Medulla oblongata (tissue), 1 donor: ENCODE measurements at regions not wholly inside any gene's neighbourhood (a gene's known extent, or its start where the extent isn't known, plus 50 kb on each side); places are given as distances from the start of the nearest gene placed in this dataset.

Source experiments
- DNase-seq: peaks from one replicate; pipeline ENCODE4 v3.0.0-alpha.2; 2015; ENCODE audit errors: extremely low spot score

- DNase-seq, result no peak
Observed at GRCh38 chr11:43575913-43576310, 104.6 kb upstream of the HSD17B12 start.

DNA sequence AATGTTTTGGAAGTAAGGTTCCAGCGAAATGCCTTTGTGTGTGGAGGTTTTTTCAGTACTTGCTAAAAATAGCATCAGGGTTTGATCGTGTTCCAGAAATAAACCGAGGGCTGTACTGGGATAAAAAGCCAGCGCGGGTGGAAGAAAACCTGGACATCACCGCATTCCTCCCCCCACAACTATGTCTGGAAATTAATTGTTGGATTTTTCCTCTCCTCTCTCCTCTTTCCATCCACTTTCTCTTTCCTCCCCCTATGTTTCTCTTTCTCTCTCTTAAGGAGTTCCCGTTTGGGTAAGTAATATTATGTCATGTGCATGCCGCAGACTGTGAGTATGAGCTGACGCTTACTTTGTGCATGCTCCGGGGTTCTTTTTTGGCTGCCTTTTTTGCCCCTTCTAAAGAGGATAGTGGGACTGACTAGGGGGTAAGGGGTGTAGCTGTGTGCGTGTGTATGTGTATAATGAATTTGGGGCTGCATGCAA lies 104.2 kb upstream of the HSD17B12 start:
- no peak for DNase-seq

DNA sequence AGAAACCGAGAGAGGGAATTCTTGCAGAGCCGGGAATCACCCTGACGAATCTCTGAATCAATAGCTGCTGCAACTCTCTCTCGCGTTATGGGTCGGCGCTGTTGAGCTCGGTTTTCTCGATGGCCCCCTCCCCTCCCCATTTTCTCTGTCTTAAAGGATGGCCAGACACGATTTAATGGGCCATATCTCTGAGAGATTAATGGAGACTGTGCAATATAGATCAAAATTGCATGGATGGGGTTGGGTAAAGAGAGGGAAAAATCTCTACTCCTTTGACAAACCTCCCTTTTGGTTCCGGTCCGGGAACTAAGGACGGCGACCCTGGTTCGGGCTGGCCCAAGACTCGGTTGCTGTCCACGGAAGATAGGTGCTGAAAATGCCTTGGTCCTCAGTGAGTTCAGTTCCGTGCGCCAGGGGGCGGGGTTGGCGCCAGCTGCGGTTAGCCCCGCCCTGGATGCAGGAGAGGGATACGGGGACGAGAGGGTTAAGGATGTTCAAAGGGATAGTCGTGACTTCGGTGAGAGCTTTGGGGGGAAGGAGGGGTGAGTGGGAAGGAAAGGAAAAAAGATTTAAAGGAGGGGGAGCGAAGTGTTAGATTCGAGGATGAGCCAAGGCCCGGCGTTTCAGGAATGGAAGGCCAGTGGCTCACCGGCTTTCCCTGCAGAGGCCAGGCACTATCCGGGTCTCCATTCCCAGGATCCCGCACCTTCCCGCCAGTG lies 103.6 kb upstream of the HSD17B12 start:
- peak; percentile 24 for DNase-seq

GRCh38 chr11:43577566-43578264 lies 102.8 kb upstream of the HSD17B12 start:
- no peak for DNase-seq

DNA sequence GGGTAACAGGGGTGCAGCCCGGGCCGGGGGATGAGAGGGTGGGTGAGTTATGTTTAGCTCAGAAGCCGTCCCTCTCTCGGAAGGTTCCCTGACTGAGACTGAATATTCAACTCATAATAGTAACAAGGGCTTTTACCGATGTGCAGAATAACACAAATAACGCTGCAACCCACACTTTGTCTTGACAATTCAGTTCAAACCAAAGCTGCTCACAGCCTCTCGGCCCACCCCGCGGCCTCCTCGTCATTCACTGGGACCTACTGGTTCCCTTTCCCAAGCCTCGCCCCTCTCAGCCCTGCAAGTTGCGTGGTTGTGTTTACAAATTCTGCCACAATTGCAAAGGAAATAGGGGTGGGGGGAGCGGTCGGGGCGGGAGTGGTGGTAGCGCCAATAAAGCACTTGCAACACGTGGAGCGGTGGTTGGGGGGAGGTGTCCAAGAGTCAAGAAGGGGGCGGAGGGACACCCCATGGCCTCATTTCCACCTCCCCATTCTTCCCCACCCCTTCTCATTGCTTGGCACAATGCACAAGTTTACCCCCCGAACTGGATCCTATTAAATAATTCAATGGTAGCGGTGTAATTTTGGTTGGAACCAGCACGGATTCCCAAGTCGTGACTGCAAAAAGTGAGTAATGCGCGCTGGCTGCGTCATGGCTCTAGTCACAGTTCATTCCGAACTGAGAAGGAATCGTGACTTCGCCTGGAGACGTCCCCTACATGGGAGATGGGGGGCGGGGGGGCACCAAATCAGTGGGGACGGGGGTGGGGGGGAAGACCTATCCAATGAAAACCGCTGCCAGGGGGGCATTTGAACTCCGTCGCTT lies 102.0 kb upstream of the HSD17B12 start:
- DNase-seq, result no peak

DNA sequence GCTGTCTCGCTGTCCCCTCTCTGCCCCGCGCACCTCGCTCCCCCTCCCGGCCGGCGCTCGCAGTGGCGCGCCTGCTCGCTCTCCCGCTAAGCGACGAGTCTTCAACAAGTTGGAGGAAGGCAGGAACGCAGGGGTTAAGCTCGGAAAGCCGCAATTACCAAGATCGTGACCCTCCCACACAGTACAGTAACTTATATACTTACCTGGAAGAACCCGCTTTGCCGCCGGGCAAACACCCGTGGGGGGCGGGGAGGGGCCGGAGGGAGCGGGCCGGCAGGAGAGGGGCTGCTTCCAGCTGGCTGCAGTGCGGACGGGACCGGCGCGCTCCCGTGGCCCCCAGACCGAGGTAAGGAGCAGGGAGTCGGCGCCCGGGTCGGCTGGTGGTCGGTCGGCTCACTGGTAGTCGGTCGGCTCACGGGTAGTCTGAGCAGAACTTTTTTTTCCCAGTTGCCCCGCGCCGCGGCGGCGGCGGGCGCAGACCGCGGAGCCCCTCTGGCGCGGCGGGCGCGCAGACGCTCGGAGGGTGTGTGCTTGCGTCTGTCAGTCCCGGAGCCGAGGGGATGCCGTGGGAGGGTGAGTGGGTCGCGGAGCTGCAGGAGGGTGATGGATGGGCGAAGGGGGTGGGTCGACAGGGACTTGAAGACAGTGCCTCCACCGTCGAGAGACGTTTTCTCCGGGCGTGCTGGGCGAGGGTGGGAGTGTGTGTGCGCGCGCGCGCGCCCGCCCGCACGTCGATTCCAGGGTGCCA lies 101.2 kb upstream of the HSD17B12 start:
- DNase-seq, result no peak

DNA sequence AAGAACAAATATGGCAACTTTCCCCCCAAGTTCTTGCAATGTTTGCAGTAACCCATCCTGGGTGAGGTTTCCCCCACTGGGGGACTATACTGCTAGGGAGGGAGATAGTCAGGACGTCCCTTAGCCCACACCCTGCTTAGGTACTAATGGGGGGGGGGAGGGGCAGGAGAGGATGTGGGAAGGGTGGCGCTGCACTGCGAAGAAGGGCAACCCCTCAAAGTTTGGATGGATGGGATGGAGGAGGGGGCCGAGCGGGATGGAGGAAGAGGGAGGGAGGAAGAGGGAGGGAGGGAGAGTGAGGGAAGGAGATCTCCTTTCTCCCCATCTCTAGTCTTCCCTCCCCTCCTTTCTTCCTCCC lies 100.6 kb upstream of the HSD17B12 start:
- DNase-seq, result no peak

- no peak for DNase-seq
Observed at GRCh38 chr11:43580735-43581369, 99.7 kb upstream of the HSD17B12 start.

GRCh38 chr11:43581370-43582023 lies 99.0 kb upstream of the HSD17B12 start:
- no peak for DNase-seq

DNA sequence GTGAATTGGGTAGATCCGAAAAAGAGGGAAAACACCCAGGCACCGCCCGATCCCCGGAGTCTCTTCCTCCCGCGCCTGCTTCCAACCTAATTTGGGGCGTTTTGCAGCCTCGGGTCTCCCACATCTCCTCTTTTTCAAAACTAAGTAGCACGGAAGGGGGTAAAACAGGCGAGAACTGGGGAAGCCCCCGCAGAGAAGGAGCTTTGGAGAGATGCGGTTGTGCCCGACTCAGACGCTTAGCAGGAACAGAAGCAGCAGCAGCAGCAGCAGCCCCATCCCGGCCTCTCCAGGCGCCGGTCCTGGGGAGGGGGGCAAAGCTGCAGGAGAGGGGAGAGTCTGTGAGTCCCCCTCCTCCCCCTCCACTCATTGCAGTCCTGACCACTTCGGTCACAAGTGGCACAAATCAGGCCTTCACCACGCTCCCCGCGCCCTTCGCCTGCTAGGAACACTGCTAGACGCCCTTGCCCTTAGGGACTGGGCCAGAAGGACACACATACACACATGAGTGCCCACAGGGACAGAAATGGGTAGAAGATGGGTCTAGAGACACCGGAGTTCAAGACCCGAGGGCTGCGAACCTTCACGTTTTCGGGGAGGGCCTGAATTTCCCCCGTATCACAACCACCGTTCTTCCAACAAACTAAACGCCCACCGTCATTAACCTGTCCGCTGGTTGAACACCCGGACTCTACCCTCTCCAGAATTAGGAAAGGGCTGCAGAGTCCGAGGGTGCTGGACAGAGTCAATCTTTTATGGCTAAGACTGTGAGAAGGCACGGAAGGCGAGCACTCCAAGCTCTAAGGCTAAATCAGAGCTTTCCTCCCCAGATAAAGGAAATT lies 98.3 kb upstream of the HSD17B12 start:
- no peak for DNase-seq

- no peak for DNase-seq
Observed at GRCh38 chr11:43582863-43583462, 97.6 kb upstream of the HSD17B12 start.

DNA sequence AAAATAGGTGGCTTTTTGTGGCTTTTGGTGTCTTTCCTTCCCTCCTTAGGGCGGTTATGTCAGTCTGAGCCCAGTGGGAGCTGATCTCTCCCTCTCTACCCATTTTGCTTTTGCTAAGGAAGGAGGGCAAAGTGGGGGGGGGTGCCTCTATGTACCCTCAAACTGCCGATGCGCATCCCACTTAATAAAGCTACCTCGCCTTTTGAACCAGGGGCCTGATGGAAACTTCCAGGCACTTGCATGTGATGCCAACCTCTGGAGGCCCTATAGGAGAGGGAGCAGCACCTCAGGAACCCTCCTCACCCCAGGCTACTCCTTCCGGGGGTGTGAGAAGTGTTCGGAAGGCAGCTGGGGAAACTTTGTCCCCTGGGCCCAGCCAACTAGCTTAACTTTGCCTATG lies 97.0 kb upstream of the HSD17B12 start:
- DNase-seq, result no peak

DNA sequence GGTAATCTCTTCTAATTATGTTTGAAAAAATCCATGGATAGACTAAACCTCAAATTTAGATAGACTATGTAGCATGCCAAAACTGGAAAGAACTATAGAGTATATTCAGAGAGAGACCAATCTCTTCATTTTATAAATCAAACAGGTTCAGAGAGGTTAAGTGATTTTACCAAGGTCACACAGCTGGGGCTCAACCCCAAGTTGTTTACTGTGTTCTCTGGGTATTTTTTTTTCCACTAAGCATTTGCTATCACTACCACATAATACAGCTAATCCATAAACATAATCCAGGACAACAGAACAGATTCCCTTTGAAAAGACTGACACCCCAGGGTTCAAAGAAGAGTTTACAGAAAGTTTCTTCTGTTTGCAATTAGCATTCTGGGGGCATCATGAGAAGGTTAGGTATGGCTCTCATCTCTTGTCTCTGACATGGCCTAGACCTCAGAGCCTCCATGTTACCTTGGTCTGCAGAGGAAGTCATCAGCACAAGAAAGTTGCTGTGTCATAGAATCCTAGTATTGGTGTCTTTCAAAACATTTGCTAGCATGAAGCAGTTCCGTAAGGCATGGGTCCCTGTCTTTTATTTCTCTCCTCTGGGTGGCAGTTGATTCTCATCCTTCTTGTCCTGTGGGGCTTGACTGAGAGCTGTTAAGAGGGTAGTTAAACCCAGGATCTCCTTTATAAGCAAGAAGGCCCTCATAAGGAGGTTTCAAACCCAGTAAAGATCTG lies 94.5 kb upstream of the HSD17B12 start:
- DNase-seq, result no peak

DNA sequence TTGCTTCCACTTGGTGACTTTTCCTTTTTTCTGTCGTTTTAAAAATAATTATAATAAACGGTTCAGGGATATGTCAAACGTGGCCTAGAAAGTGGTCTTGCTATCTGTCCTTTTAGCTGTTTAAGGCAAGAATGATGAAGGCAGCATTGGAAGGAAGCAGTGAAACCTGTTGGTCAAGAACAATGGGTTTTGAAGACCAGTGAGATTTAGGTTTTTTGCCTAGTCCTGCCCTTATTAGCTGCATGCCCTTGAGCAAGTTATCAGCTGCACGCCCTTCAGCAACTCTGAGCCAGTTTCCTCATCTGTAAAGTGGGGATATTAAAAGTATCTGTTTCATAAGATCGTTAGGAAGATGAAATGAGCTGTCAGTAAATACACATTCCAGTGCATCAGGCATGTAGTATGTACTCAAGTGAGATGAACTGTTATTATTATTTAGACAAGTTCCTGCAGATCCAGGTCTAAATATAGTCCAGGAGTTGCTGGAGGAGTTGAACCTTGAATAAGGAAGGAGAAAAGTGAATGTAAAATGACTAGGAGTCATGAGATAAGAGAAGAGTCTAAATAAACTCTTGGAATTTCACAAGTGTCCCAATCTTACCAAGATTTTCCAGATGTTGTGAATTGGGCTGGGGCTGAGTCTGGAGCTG lies 90.8 kb upstream of the HSD17B12 start:
- no peak for DNase-seq

- no peak for DNase-seq
Observed at GRCh38 chr11:43601511-43601910, 79.0 kb upstream of the HSD17B12 start.

GRCh38 chr11:43602670-43603069 lies 77.9 kb upstream of the HSD17B12 start:
- no peak for DNase-seq

- no peak for DNase-seq
Observed at GRCh38 chr11:43614214-43614613, 66.3 kb upstream of the HSD17B12 start.

DNA sequence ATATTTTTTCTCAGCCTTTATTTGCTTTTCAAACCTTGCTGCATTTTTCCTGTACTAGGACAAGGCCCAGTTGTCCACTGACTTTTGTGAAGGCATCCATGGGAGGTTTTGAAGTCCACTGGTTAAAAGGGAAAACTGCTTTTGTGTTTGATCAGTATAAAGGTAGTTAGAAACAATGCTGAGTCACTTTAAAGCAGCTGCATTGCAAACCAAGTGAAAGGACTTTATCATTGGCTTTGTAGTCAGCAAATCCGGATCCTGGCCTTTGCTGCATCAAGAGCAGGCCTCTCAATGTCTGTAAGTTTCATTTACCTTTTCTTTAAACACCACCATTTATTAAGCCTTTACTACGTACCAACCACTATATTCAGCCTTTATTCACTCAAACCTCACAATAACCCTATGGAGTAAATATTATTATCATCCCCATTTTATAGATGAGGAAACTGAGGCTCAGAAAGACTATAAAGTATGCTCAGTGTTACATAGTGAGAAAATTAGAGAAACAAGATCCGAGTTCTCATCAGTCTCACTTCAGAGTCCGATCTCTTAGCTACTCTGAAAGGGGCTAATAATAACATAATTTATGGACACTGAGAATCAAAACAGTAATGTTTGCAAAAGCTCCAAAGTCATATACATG lies 60.6 kb upstream of the HSD17B12 start:
- no peak for DNase-seq
